NB4 (cell line): ENCODE measurements at regions not wholly inside any gene's neighbourhood (a gene's known extent, or its start where the extent isn't known, plus 50 kb on each side); places are given as distances from the start of the nearest gene placed in this dataset.

ENCODE experiments used
- CTCF ChIP-seq: IDR thresholded peaks from one replicate; pipeline ENCODE4 v1.5.1; 2012; ENCODE audit warnings: low read depth, low read length
- MYC ChIP-seq: IDR thresholded peaks from 2 replicates; pipeline ENCODE4 v1.6.1; 2011; ENCODE audit warnings: low read depth, low read length
- POLR2A ChIP-seq: IDR thresholded peaks from 2 replicates; pipeline ENCODE4 v1.6.1; 2011; ENCODE audit warnings: mild to moderate bottlenecking; ENCODE audit not compliant: insufficient read length; ENCODE audit errors: extremely low read depth
- TF ChIP-seq, protein P1 (sequence below): IDR thresholded peaks from 2 replicates; pipeline ENCODE4 v1.6.1; 2011; ENCODE audit warnings: low read depth, low read length

- TF ChIP-seq CTCF: no peak
- TF ChIP-seq, protein P1, sequence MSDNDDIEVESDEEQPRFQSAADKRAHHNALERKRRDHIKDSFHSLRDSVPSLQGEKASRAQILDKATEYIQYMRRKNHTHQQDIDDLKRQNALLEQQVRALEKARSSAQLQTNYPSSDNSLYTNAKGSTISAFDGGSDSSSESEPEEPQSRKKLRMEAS: no peak
- no peak for TF ChIP-seq POLR2A
- TF ChIP-seq MYC: no peak
Measured at GRCh38 chr20:6831461-6831860, 64.0 kb downstream of the BMP2 start.
